DLD1 (cell line): ENCODE measurements at regions not wholly inside any gene's neighbourhood (a gene's known extent, or its start where the extent isn't known, plus 50 kb on each side); places are given as distances from the start of the nearest gene placed in this dataset.
"Not testable (repeated sequence)": the region's sequence is repeated elsewhere in the genome, so short reads cannot be mapped to it uniquely, and the experiment has no call there.

Experiments used
- in situ Hi-C: cut with HindIII; loops from 2 replicates; pipeline ENCODE4 v1.10.0; 2017; ENCODE audit warnings: low sequenced_read_pairs

- in situ Hi-C loops = no loop called here
Observed at GRCh38 chr3:153023896-153024295, 138.1 kb upstream of the RAP2B start.

GRCh38 chr3:153026026-153026425, 136.0 kb upstream of the RAP2B start:
- in situ Hi-C loops = loop anchor here (25.0 kb wide), 1 partner anchor 561 kb away; no protein-coding TSS in a partner anchor

- in situ Hi-C loops = loop anchor here (25.0 kb wide), 1 partner anchor 559 kb away; no protein-coding TSS in a partner anchor
Observed at GRCh38 chr3:153028381-153028780, 133.6 kb upstream of the RAP2B start.

- in situ Hi-C loops = loop anchor here (25.0 kb wide), 1 partner anchor 558 kb away; no protein-coding TSS in a partner anchor
Observed at GRCh38 chr3:153029350-153029749, 132.7 kb upstream of the RAP2B start.

GRCh38 chr3:153032891-153033290, 129.1 kb upstream of the RAP2B start:
- in situ Hi-C loops = loop anchor here (25.0 kb wide), 1 partner anchor 554 kb away; no protein-coding TSS in a partner anchor

- in situ Hi-C loops = loop anchor here (25.0 kb wide), 1 partner anchor 550 kb away; no protein-coding TSS in a partner anchor
Observed at GRCh38 chr3:153036846-153037245, 125.2 kb upstream of the RAP2B start.

- in situ Hi-C loops = loop anchor here (25.0 kb wide), 1 partner anchor 549 kb away; no protein-coding TSS in a partner anchor
Observed at GRCh38 chr3:153038367-153038766, 123.7 kb upstream of the RAP2B start.

- in situ Hi-C loops = loop anchor here (25.0 kb wide), 1 partner anchor 549 kb away; no protein-coding TSS in a partner anchor
Observed at GRCh38 chr3:153038779-153039178, 123.2 kb upstream of the RAP2B start.

GRCh38 chr3:153041181-153041580, 120.8 kb upstream of the RAP2B start:
- in situ Hi-C loops = loop anchor here (25.0 kb wide), 1 partner anchor 546 kb away; no protein-coding TSS in a partner anchor

- in situ Hi-C loops = loop anchor here (25.0 kb wide), 1 partner anchor 545 kb away; no protein-coding TSS in a partner anchor
Observed at GRCh38 chr3:153042088-153042487, 119.9 kb upstream of the RAP2B start.

GRCh38 chr3:153043729-153044328, 118.2 kb upstream of the RAP2B start:
- in situ Hi-C loops = loop anchor here (25.0 kb wide), 1 partner anchor 543 kb away; no protein-coding TSS in a partner anchor

GRCh38 chr3:153045150-153045549, 116.9 kb upstream of the RAP2B start:
- in situ Hi-C loops = loop anchor here (25.0 kb wide), 1 partner anchor 542 kb away; no protein-coding TSS in a partner anchor

- in situ Hi-C loops = no loop called here
Observed at GRCh38 chr3:153050978-153051377, 111.0 kb upstream of the RAP2B start.

GRCh38 chr3:153051427-153052095, 110.5 kb upstream of the RAP2B start:
- in situ Hi-C loops = no loop called here

- in situ Hi-C loops = no loop called here
Observed at GRCh38 chr3:153052096-153052460, 109.9 kb upstream of the RAP2B start.

GRCh38 chr3:153055217-153055616, 106.8 kb upstream of the RAP2B start:
- in situ Hi-C loops = no loop called here

GRCh38 chr3:153055779-153056178, 106.2 kb upstream of the RAP2B start:
- in situ Hi-C loops = no loop called here

- in situ Hi-C loops = not testable (repeated sequence)
Observed at GRCh38 chr3:153058031-153058688, 103.9 kb upstream of the RAP2B start.

GRCh38 chr3:153060346-153060745, 101.7 kb upstream of the RAP2B start:
- in situ Hi-C loops = no loop called here

- in situ Hi-C loops = no loop called here
Observed at GRCh38 chr3:153061938-153062528, 100.0 kb upstream of the RAP2B start.

GRCh38 chr3:153063337-153063736, 98.7 kb upstream of the RAP2B start:
- in situ Hi-C loops = no loop called here
